ENCODE measurements at regions not wholly inside any gene's neighbourhood (a gene's known extent, or its start where the extent isn't known, plus 50 kb on each side); places are given as distances from the start of the nearest gene placed in this dataset.

GRCh38 chr12:92089559-92089958, 56.1 kb downstream of the BTG1 start:
- no peak for DNase-seq (ENCODE audit: low read depth)

- no peak for DNase-seq (ENCODE audit: low read depth)
Measured at GRCh38 chr12:92088805-92089204, 56.8 kb downstream of the BTG1 start.

GRCh38 chr12:92085736-92086040, 60.0 kb downstream of the BTG1 start:
- DNase-seq (ENCODE audit: low read depth), result no peak

GRCh38 chr12:92085040-92085735, 60.5 kb downstream of the BTG1 start:
- DNase-seq (ENCODE audit: low read depth), result no peak

- DNase-seq (ENCODE audit: low read depth), result no peak
Measured at GRCh38 chr12:92080911-92081285, 64.7 kb downstream of the BTG1 start.

GRCh38 chr12:92079054-92079385, 66.6 kb downstream of the BTG1 start:
- no peak for DNase-seq (ENCODE audit: low read depth)

- DNase-seq (ENCODE audit: low read depth), result no peak
Measured at GRCh38 chr12:92078167-92079053, 67.2 kb downstream of the BTG1 start.

- DNase-seq (ENCODE audit: low read depth), result no peak
Measured at GRCh38 chr12:92077530-92077929, 68.1 kb downstream of the BTG1 start.

- DNase-seq (ENCODE audit: low read depth), result no peak
Measured at GRCh38 chr12:92076101-92076500, 69.5 kb downstream of the BTG1 start.

GRCh38 chr12:92075425-92075914, 70.2 kb downstream of the BTG1 start:
- DNase-seq (ENCODE audit: low read depth), result no peak

- DNase-seq (ENCODE audit: low read depth), result no peak
Measured at GRCh38 chr12:92074889-92075288, 70.8 kb downstream of the BTG1 start.

- no peak for DNase-seq (ENCODE audit: low read depth)
Measured at GRCh38 chr12:92073094-92073493, 72.6 kb downstream of the BTG1 start.

- no peak for DNase-seq (ENCODE audit: low read depth)
Measured at GRCh38 chr12:92072112-92072511, 73.5 kb downstream of the BTG1 start.

- no peak for DNase-seq (ENCODE audit: low read depth)
Measured at GRCh38 chr12:92070864-92071445, 74.7 kb downstream of the BTG1 start.

GRCh38 chr12:92070054-92070863, 75.4 kb downstream of the BTG1 start:
- no peak for DNase-seq (ENCODE audit: low read depth)

GRCh38 chr12:92068459-92068858, 77.2 kb downstream of the BTG1 start:
- no peak for DNase-seq (ENCODE audit: low read depth)

- no peak for DNase-seq (ENCODE audit: low read depth)
Measured at GRCh38 chr12:92065639-92066038, 80.0 kb downstream of the BTG1 start.

GRCh38 chr12:92065018-92065499, 80.6 kb downstream of the BTG1 start:
- no peak for DNase-seq (ENCODE audit: low read depth)

GRCh38 chr12:92064422-92064821, 81.2 kb downstream of the BTG1 start:
- DNase-seq (ENCODE audit: low read depth), result no peak

GRCh38 chr12:92063641-92064040, 82.0 kb downstream of the BTG1 start:
- no peak for DNase-seq (ENCODE audit: low read depth)

- DNase-seq (ENCODE audit: low read depth), result no peak
Measured at GRCh38 chr12:92062539-92063493, 82.8 kb downstream of the BTG1 start.

All from activated T-helper 1 cell treated with Interleukin-2 at 50 U/mL for 16 hours (primary cell).